ENCODE measurements at regions not wholly inside any gene's neighbourhood (a gene's known extent, or its start where the extent isn't known, plus 50 kb on each side); places are given as distances from the start of the nearest gene placed in this dataset.

- TF ChIP-seq CTCF (conservative IDR thresholded peaks at IDR 0.05; ENCODE audit: low read length): no peak
- H3K4me3 ChIP-seq (ENCODE audit: low read length): no peak overlapping the region
- DNase-seq (ENCODE audit: low read depth): peak; percentile 12
Observed at GRCh38 chr7:20514364-20514763, 101.1 kb upstream of the ABCB5 start.

GRCh38 chr7:20519645-20520044 is 95.8 kb upstream of the ABCB5 start:
- TF ChIP-seq CTCF (conservative IDR thresholded peaks at IDR 0.05; ENCODE audit: low read length): no peak
- no peak overlapping the region for H3K4me3 ChIP-seq (ENCODE audit: low read length)
- DNase-seq (ENCODE audit: low read depth): no peak

GRCh38 chr7:20520530-20520929 is 94.9 kb upstream of the ABCB5 start:
- no peak for TF ChIP-seq CTCF (conservative IDR thresholded peaks at IDR 0.05; ENCODE audit: low read length)
- no peak overlapping the region for H3K4me3 ChIP-seq (ENCODE audit: low read length)
- no peak for DNase-seq (ENCODE audit: low read depth)

- TF ChIP-seq CTCF (conservative IDR thresholded peaks at IDR 0.05; ENCODE audit: low read length): no peak
- DNase-seq (ENCODE audit: low read depth): no peak
- H3K4me3 ChIP-seq (ENCODE audit: low read length): no peak overlapping the region
Observed at GRCh38 chr7:20521243-20521642, 94.2 kb upstream of the ABCB5 start.

GRCh38 chr7:20529260-20529659 is 86.2 kb upstream of the ABCB5 start:
- H3K4me3 ChIP-seq (ENCODE audit: low read length): no peak overlapping the region
- no peak for DNase-seq (ENCODE audit: low read depth)
- TF ChIP-seq CTCF (conservative IDR thresholded peaks at IDR 0.05; ENCODE audit: low read length): no peak

- no peak overlapping the region for H3K4me3 ChIP-seq (ENCODE audit: low read length)
- no peak for TF ChIP-seq CTCF (conservative IDR thresholded peaks at IDR 0.05; ENCODE audit: low read length)
- peak; percentile 1 for DNase-seq (ENCODE audit: low read depth)
Observed at GRCh38 chr7:20532890-20533289, 82.6 kb upstream of the ABCB5 start.

GRCh38 chr7:20534543-20534942 is 80.9 kb upstream of the ABCB5 start:
- no peak for DNase-seq (ENCODE audit: low read depth)
- H3K4me3 ChIP-seq (ENCODE audit: low read length): no peak overlapping the region
- TF ChIP-seq CTCF (conservative IDR thresholded peaks at IDR 0.05; ENCODE audit: low read length): no peak

Measured in AG10803 (cell line).